Stimulated activated CD4-positive, alpha-beta T cell treated with anti-CD3 and anti-CD28 coated beads, Interleukin-12 subunit alpha, Interleukin-12 subunit beta, amount 100 ng/mL, for 4 hours (primary cell): ENCODE measurements at regions not wholly inside any gene's neighbourhood (a gene's known extent, or its start where the extent isn't known, plus 50 kb on each side); places are given as distances from the start of the nearest gene placed in this dataset.

Experiments
- DNase-seq: peaks from one replicate; pipeline ENCODE4 v3.0.0-alpha.2; 2020

- DNase-seq: no peak
Measured at GRCh38 chr2:76447294-76447693, 736.6 kb upstream of the GCFC2 start.

- DNase-seq: no peak
Measured at GRCh38 chr2:76446872-76447271, 736.2 kb upstream of the GCFC2 start.

GRCh38 chr2:76445880-76446279 lies 735.2 kb upstream of the GCFC2 start:
- DNase-seq: no peak

GRCh38 chr2:76444732-76445131 lies 734.0 kb upstream of the GCFC2 start:
- no peak for DNase-seq

- no peak for DNase-seq
Measured at GRCh38 chr2:76437564-76437963, 726.8 kb upstream of the GCFC2 start.

- no peak for DNase-seq
Measured at GRCh38 chr2:76429374-76429773, 718.7 kb upstream of the GCFC2 start.

- DNase-seq: no peak
Measured at GRCh38 chr2:76427452-76427851, 716.7 kb upstream of the GCFC2 start.

GRCh38 chr2:76415821-76416220 lies 705.1 kb upstream of the GCFC2 start:
- DNase-seq: no peak

- DNase-seq: no peak
Measured at GRCh38 chr2:76413436-76413835, 702.7 kb upstream of the GCFC2 start.

GRCh38 chr2:76406134-76406855 lies 695.6 kb upstream of the GCFC2 start:
- no peak for DNase-seq

GRCh38 chr2:76393356-76393755 lies 682.6 kb upstream of the GCFC2 start:
- DNase-seq: no peak

GRCh38 chr2:76391678-76392077 lies 681.0 kb upstream of the GCFC2 start:
- DNase-seq: no peak

GRCh38 chr2:76387294-76387693 lies 676.6 kb upstream of the GCFC2 start:
- no peak for DNase-seq

GRCh38 chr2:76385943-76386342 lies 675.2 kb upstream of the GCFC2 start:
- no peak for DNase-seq

- DNase-seq: no peak
Measured at GRCh38 chr2:76381624-76382023, 670.9 kb upstream of the GCFC2 start.

GRCh38 chr2:76378140-76378539 lies 667.4 kb upstream of the GCFC2 start:
- no peak for DNase-seq

GRCh38 chr2:76341439-76341838 lies 630.7 kb upstream of the GCFC2 start:
- no peak for DNase-seq

- no peak for DNase-seq
Measured at GRCh38 chr2:76332871-76333270, 622.2 kb upstream of the GCFC2 start.

- DNase-seq: no peak
Measured at GRCh38 chr2:76330865-76331264, 620.1 kb upstream of the GCFC2 start.

GRCh38 chr2:76326636-76327035 lies 615.9 kb upstream of the GCFC2 start:
- no peak for DNase-seq

GRCh38 chr2:76323381-76323780 lies 612.7 kb upstream of the GCFC2 start:
- no peak for DNase-seq

- DNase-seq: no peak
Measured at GRCh38 chr2:76320716-76321115, 610.0 kb upstream of the GCFC2 start.

GRCh38 chr2:76318848-76319360 lies 608.2 kb upstream of the GCFC2 start:
- DNase-seq: no peak

- no peak for DNase-seq
Measured at GRCh38 chr2:76316691-76317090, 606.0 kb upstream of the GCFC2 start.
